Activated CD4-positive, alpha-beta T cell treated with anti-CD3 and anti-CD28 coated beads for 36 hours (primary cell): ENCODE measurements at regions not wholly inside any gene's neighbourhood (a gene's known extent, or its start where the extent isn't known, plus 50 kb on each side); places are given as distances from the start of the nearest gene placed in this dataset.

Source experiments
- ATAC-seq: fragments of 200-7000 bp; cut with Tn5 transposase; one replicate; pipeline ENCODE4 v1.10.0; 2021; ENCODE audit warnings: mild to moderate bottlenecking, moderate library complexity
- CTCF ChIA-PET: fragments of 350-600 bp; sonication (Branson Sonifier 250); formaldehyde crosslinking; loops from one replicate; lab custom pipeline; 2021; ENCODE audit warnings: antibody characterized with exemption; lab: Charles Lee
- POLR2A ChIA-PET: fragments of 350-600 bp; sonication (Branson Sonifier 250); formaldehyde crosslinking; loops from one replicate; lab custom pipeline; 2021; ENCODE audit warnings: antibody characterized with exemption, inconsistent platforms; lab: Charles Lee
- DNase-seq: peaks from one replicate; pipeline ENCODE4 v3.0.0-alpha.2; 2020
- H3K27ac Mint-ChIP-seq: one replicate; pipeline ENCODE4 v1.8.0; 2021; ENCODE audit warnings: mixed read lengths
- H3K27me3 Mint-ChIP-seq: one replicate; pipeline ENCODE4 v1.8.0; 2021; ENCODE audit warnings: mixed read lengths
- H3K36me3 Mint-ChIP-seq: one replicate; pipeline ENCODE4 v1.8.0; 2021; ENCODE audit warnings: low read depth, mixed read lengths
- H3K4me1 Mint-ChIP-seq: one replicate; pipeline ENCODE4 v1.8.0; 2021; ENCODE audit warnings: mixed read lengths
- H3K4me3 Mint-ChIP-seq: one replicate; pipeline ENCODE4 v1.8.0; 2021; ENCODE audit warnings: mild to moderate bottlenecking, moderate library complexity, mixed read lengths
- H3K9me3 Mint-ChIP-seq: one replicate; pipeline ENCODE4 v1.8.0; 2021; ENCODE audit warnings: low read depth, mixed read lengths
- intact Hi-C, 2 experiments: fragments of 100-400 bp; cut with DNase I in 1 of 2; cut with micrococcal nuclease in 1 of 2; formaldehyde crosslinking; loops; one replicate each; pipeline versions ENCODE4 v1.14.2 to v1.15.1; 2022 to 2024; cut with DNase I, micrococcal nuclease

- H3K4me3 Mint-ChIP-seq = no peak overlapping the region
- ChIA-PET POLR2A (no interaction called here), CTCF (no interaction called here)
- no peaks in the 10 kb centered on the region for H3K27me3 Mint-ChIP-seq
- DNase-seq (no peak), ATAC-seq (no peak)
- intact Hi-C loops = no loop called here
- no peaks in the 10 kb centered on the region for H3K4me1 Mint-ChIP-seq
- H3K27ac Mint-ChIP-seq = no peak overlapping the region
- H3K36me3 Mint-ChIP-seq = no peaks in the 10 kb centered on the region
- H3K9me3 Mint-ChIP-seq = no peaks in the 10 kb centered on the region
Measured at GRCh38 chr7:48759431-48760080, 164.8 kb upstream of the CDC14C start.

GRCh38 chr7:48760528-48761265 is 163.7 kb upstream of the CDC14C start:
- ChIA-PET POLR2A (no interaction called here), CTCF (interaction anchor here (0.6 kb wide), 1 partner anchor 190 kb away, joined by 3 read pairs; no protein-coding TSS in a partner anchor)
- no peaks in the 10 kb centered on the region for H3K9me3 Mint-ChIP-seq
- no peak for ATAC-seq
- H3K27ac Mint-ChIP-seq = no peak overlapping the region
- no peaks in the 10 kb centered on the region for H3K27me3 Mint-ChIP-seq
- H3K4me1 Mint-ChIP-seq = no peaks in the 10 kb centered on the region
- DNase-seq = no peak
- intact Hi-C loops = no loop called here
- no peak overlapping the region for H3K4me3 Mint-ChIP-seq
- H3K36me3 Mint-ChIP-seq = no peaks in the 10 kb centered on the region

GRCh38 chr7:48780862-48781261 is 143.5 kb upstream of the CDC14C start:
- Mint-ChIP-seq H3K9me3 (peaks cover 3% of the 10 kb centered on the region), H3K27me3 (peaks cover 2% of the 10 kb centered on the region)
- no peak for DNase-seq

GRCh38 chr7:48781752-48782151 is 142.6 kb upstream of the CDC14C start:
- POLR2A ChIA-PET = interaction anchor here (0.7 kb wide), 1 partner anchor 9 kb away, joined by 8 read pairs; no protein-coding TSS in a partner anchor
- Mint-ChIP-seq H3K36me3 (no peaks in the 10 kb centered on the region), H3K27me3 (peaks cover 2% of the 10 kb centered on the region), H3K27ac (no peak overlapping the region), H3K9me3 (peaks cover 3% of the 10 kb centered on the region), H3K4me3 (no peak overlapping the region), H3K4me1 (peaks cover 4% of the 10 kb centered on the region)
- DNase-seq (peak; percentile 38), ATAC-seq (peak; percentile 73)
- CTCF ChIA-PET = no interaction called here
- intact Hi-C loops = no loop called here

More at GRCh38 chr7:48780862-48781261, 143.5 kb upstream of the CDC14C start:
- POLR2A ChIA-PET = interaction anchor here (0.7 kb wide), 1 partner anchor 9 kb away, joined by 8 read pairs; no protein-coding TSS in a partner anchor
- no peaks in the 10 kb centered on the region for H3K36me3 Mint-ChIP-seq
- CTCF ChIA-PET = no interaction called here
- H3K4me3 Mint-ChIP-seq = no peak overlapping the region
- H3K4me1 Mint-ChIP-seq = peaks cover 4% of the 10 kb centered on the region
- peak; percentile 19 for ATAC-seq
- no peak overlapping the region for H3K27ac Mint-ChIP-seq
- intact Hi-C loops = no loop called here

GRCh38 chr7:48782511-48782910 is 141.8 kb upstream of the CDC14C start:
- no peak for DNase-seq
- Mint-ChIP-seq H3K36me3 (no peaks in the 10 kb centered on the region), H3K4me3 (no peak overlapping the region), H3K9me3 (peaks cover 3% of the 10 kb centered on the region), H3K4me1 (peaks cover 4% of the 10 kb centered on the region), H3K27me3 (peaks cover 2% of the 10 kb centered on the region), H3K27ac (no peak overlapping the region)
- no peak for ATAC-seq
- intact Hi-C loops = no loop called here
- ChIA-PET POLR2A (no interaction called here), CTCF (no interaction called here)

- peaks cover 2% of the 10 kb centered on the region for H3K27me3 Mint-ChIP-seq
- CTCF ChIA-PET = no interaction called here
- H3K36me3 Mint-ChIP-seq = no peaks in the 10 kb centered on the region
- no peak overlapping the region for H3K27ac Mint-ChIP-seq
- POLR2A ChIA-PET = no interaction called here
- peaks cover 3% of the 10 kb centered on the region for H3K9me3 Mint-ChIP-seq
- DNase-seq = no peak
- H3K4me1 Mint-ChIP-seq = peaks cover under 1% of the 10 kb centered on the region
- H3K4me3 Mint-ChIP-seq = no peak overlapping the region
- intact Hi-C loops = no loop called here
- ATAC-seq = no peak
Measured at GRCh38 chr7:48786951-48787350, 137.4 kb upstream of the CDC14C start.

GRCh38 chr7:48803250-48803649 is 121.1 kb upstream of the CDC14C start:
- Mint-ChIP-seq H3K27me3 (no peaks in the 10 kb centered on the region), H3K27ac (no peak overlapping the region), H3K4me1 (no peaks in the 10 kb centered on the region), H3K36me3 (no peaks in the 10 kb centered on the region), H3K9me3 (no peaks in the 10 kb centered on the region), H3K4me3 (no peak overlapping the region)
- intact Hi-C loops = no loop called here
- ATAC-seq = no peak
- DNase-seq = no peak
- ChIA-PET CTCF (no interaction called here), POLR2A (no interaction called here)

- ChIA-PET POLR2A (no interaction called here), CTCF (no interaction called here)
- DNase-seq = no peak
- no peaks in the 10 kb centered on the region for H3K9me3 Mint-ChIP-seq
- no peaks in the 10 kb centered on the region for H3K4me1 Mint-ChIP-seq
- no peak overlapping the region for H3K4me3 Mint-ChIP-seq
- no peaks in the 10 kb centered on the region for H3K27me3 Mint-ChIP-seq
- intact Hi-C loops = no loop called here
- H3K27ac Mint-ChIP-seq = no peak overlapping the region
- no peaks in the 10 kb centered on the region for H3K36me3 Mint-ChIP-seq
- ATAC-seq = no peak
Measured at GRCh38 chr7:48806731-48807130, 117.6 kb upstream of the CDC14C start.

- H3K36me3 Mint-ChIP-seq = no peaks in the 10 kb centered on the region
- intact Hi-C loops = no loop called here
- ATAC-seq (no peak), DNase-seq (no peak)
- H3K4me1 Mint-ChIP-seq = no peaks in the 10 kb centered on the region
- H3K4me3 Mint-ChIP-seq = no peak overlapping the region
- CTCF ChIA-PET = no interaction called here
- no peaks in the 10 kb centered on the region for H3K27me3 Mint-ChIP-seq
- no peaks in the 10 kb centered on the region for H3K9me3 Mint-ChIP-seq
- POLR2A ChIA-PET = no interaction called here
- H3K27ac Mint-ChIP-seq = no peak overlapping the region
Measured at GRCh38 chr7:48811071-48811470, 113.3 kb upstream of the CDC14C start.

- H3K27me3 Mint-ChIP-seq = no peaks in the 10 kb centered on the region
- ATAC-seq (no peak), DNase-seq (no peak)
- no peak overlapping the region for H3K4me3 Mint-ChIP-seq
- ChIA-PET CTCF (no interaction called here), POLR2A (no interaction called here)
- no peaks in the 10 kb centered on the region for H3K36me3 Mint-ChIP-seq
- intact Hi-C loops = no loop called here
- no peaks in the 10 kb centered on the region for H3K4me1 Mint-ChIP-seq
- H3K9me3 Mint-ChIP-seq = peaks cover 2% of the 10 kb centered on the region
- H3K27ac Mint-ChIP-seq = no peak overlapping the region
Measured at GRCh38 chr7:48813472-48813871, 110.9 kb upstream of the CDC14C start.

- ATAC-seq (no peak), DNase-seq (no peak)
- no peaks in the 10 kb centered on the region for H3K36me3 Mint-ChIP-seq
- POLR2A ChIA-PET = no interaction called here
- H3K27ac Mint-ChIP-seq = no peak overlapping the region
- intact Hi-C loops = no loop called here
- CTCF ChIA-PET = no interaction called here
- H3K9me3 Mint-ChIP-seq = peaks cover 2% of the 10 kb centered on the region
- no peaks in the 10 kb centered on the region for H3K4me1 Mint-ChIP-seq
- no peaks in the 10 kb centered on the region for H3K27me3 Mint-ChIP-seq
- H3K4me3 Mint-ChIP-seq = no peak overlapping the region
Measured at GRCh38 chr7:48822138-48822537, 102.2 kb upstream of the CDC14C start.

- Mint-ChIP-seq H3K4me3 (no peak overlapping the region), H3K27me3 (no peaks in the 10 kb centered on the region), H3K36me3 (no peaks in the 10 kb centered on the region), H3K4me1 (no peaks in the 10 kb centered on the region), H3K9me3 (no peaks in the 10 kb centered on the region), H3K27ac (no peak overlapping the region)
- intact Hi-C loops = no loop called here
- CTCF ChIA-PET = no interaction called here
- DNase-seq (no peak), ATAC-seq (no peak)
- POLR2A ChIA-PET = no interaction called here
Measured at GRCh38 chr7:48832303-48832845, 92.0 kb upstream of the CDC14C start.
